ENCODE measurements at regions not wholly inside any gene's neighbourhood (a gene's known extent, or its start where the extent isn't known, plus 50 kb on each side); places are given as distances from the start of the nearest gene placed in this dataset.

GRCh38 chr7:27299861-27300260, 57.3 kb downstream of the EVX1 start:
- H3K4me3 ChIP-seq (ENCODE audit: insufficient read length, low read depth), result no peak overlapping the region
- DNase-seq (ENCODE audit: low read depth, low spot score), result no peak
- H3K27me3 ChIP-seq (ENCODE audit: insufficient read depth, insufficient read length), result no peaks in the 10 kb centered on the region
- no peaks in the 10 kb centered on the region for H3K9me3 ChIP-seq (ENCODE audit: insufficient read depth, low read length)
- no peaks in the 10 kb centered on the region for H3K4me1 ChIP-seq (ENCODE audit: insufficient read depth, insufficient read length)
- H3K9ac ChIP-seq (ENCODE audit: insufficient read length, low read depth), result no peak overlapping the region
- TF ChIP-seq YY1 (IDR thresholded peaks at IDR 0.05; ENCODE audit: insufficient read depth, insufficient read length), result no peak
- no peak for TF ChIP-seq ZNF274 (IDR thresholded peaks at IDR 0.05; ENCODE audit: low read depth, low read length)
- no peak for TF ChIP-seq SUZ12 (IDR thresholded peaks at IDR 0.05; ENCODE audit: extremely low read depth, insufficient read depth, insufficient read length)
- no peaks in the 10 kb centered on the region for H3K36me3 ChIP-seq (ENCODE audit: insufficient read depth, insufficient read length, low read length)

- Histone ChIP-seq H3K4me3 (ENCODE audit: insufficient read length, low read depth) (no peak overlapping the region), H3K4me1 (ENCODE audit: insufficient read depth, insufficient read length) (no peaks in the 10 kb centered on the region)
- no peak for TF ChIP-seq ZNF274 (IDR thresholded peaks at IDR 0.05; ENCODE audit: low read depth, low read length)
- TF ChIP-seq YY1 (IDR thresholded peaks at IDR 0.05; ENCODE audit: insufficient read depth, insufficient read length), result no peak
- no peak for TF ChIP-seq SUZ12 (IDR thresholded peaks at IDR 0.05; ENCODE audit: extremely low read depth, insufficient read depth, insufficient read length)
These were observed 57.8 kb downstream of the EVX1 start for GRCh38 chr7:27300421-27300820.

GRCh38 chr7:27302590-27302989, 60.0 kb downstream of the EVX1 start:
- Histone ChIP-seq H3K9ac (ENCODE audit: insufficient read length, low read depth) (no peak overlapping the region), H3K4me3 (ENCODE audit: insufficient read length, low read depth) (no peak overlapping the region), H3K36me3 (ENCODE audit: insufficient read depth, insufficient read length, low read length) (no peaks in the 10 kb centered on the region), H3K27me3 (ENCODE audit: insufficient read depth, insufficient read length) (no peaks in the 10 kb centered on the region), H3K9me3 (ENCODE audit: insufficient read depth, low read length) (no peaks in the 10 kb centered on the region), H3K4me1 (ENCODE audit: insufficient read depth, insufficient read length) (no peaks in the 10 kb centered on the region)
- no peak for TF ChIP-seq YY1 (IDR thresholded peaks at IDR 0.05; ENCODE audit: insufficient read depth, insufficient read length)
- TF ChIP-seq SUZ12 (IDR thresholded peaks at IDR 0.05; ENCODE audit: extremely low read depth, insufficient read depth, insufficient read length), result no peak
- TF ChIP-seq ZNF274 (IDR thresholded peaks at IDR 0.05; ENCODE audit: low read depth, low read length), result no peak
- DNase-seq (ENCODE audit: low read depth, low spot score), result no peak

More at GRCh38 chr7:27300421-27300820, 57.8 kb downstream of the EVX1 start:
- Histone ChIP-seq H3K27me3 (ENCODE audit: insufficient read depth, insufficient read length) (no peaks in the 10 kb centered on the region), H3K36me3 (ENCODE audit: insufficient read depth, insufficient read length, low read length) (no peaks in the 10 kb centered on the region), H3K9me3 (ENCODE audit: insufficient read depth, low read length) (no peaks in the 10 kb centered on the region), H3K9ac (ENCODE audit: insufficient read length, low read depth) (no peak overlapping the region)
- DNase-seq (ENCODE audit: low read depth, low spot score), result no peak

- Histone ChIP-seq H3K27me3 (ENCODE audit: insufficient read depth, insufficient read length) (no peaks in the 10 kb centered on the region), H3K9ac (ENCODE audit: insufficient read length, low read depth) (no peak overlapping the region), H3K4me3 (ENCODE audit: insufficient read length, low read depth) (no peak overlapping the region), H3K36me3 (ENCODE audit: insufficient read depth, insufficient read length, low read length) (no peaks in the 10 kb centered on the region), H3K4me1 (ENCODE audit: insufficient read depth, insufficient read length) (no peaks in the 10 kb centered on the region), H3K9me3 (ENCODE audit: insufficient read depth, low read length) (no peaks in the 10 kb centered on the region)
- no peak for DNase-seq (ENCODE audit: low read depth, low spot score)
- TF ChIP-seq SUZ12 (IDR thresholded peaks at IDR 0.05; ENCODE audit: extremely low read depth, insufficient read depth, insufficient read length), result no peak
- no peak for TF ChIP-seq YY1 (IDR thresholded peaks at IDR 0.05; ENCODE audit: insufficient read depth, insufficient read length)
- TF ChIP-seq ZNF274 (IDR thresholded peaks at IDR 0.05; ENCODE audit: low read depth, low read length), result no peak
These were observed 60.4 kb downstream of the EVX1 start for GRCh38 chr7:27303026-27303425.

- H3K9me3 ChIP-seq (ENCODE audit: insufficient read depth, low read length), result no peaks in the 10 kb centered on the region
- DNase-seq (ENCODE audit: low read depth, low spot score), result no peak
- H3K27me3 ChIP-seq (ENCODE audit: insufficient read depth, insufficient read length), result no peaks in the 10 kb centered on the region
- H3K4me1 ChIP-seq (ENCODE audit: insufficient read depth, insufficient read length), result no peaks in the 10 kb centered on the region
- H3K36me3 ChIP-seq (ENCODE audit: insufficient read depth, insufficient read length, low read length), result no peaks in the 10 kb centered on the region
- H3K9ac ChIP-seq (ENCODE audit: insufficient read length, low read depth), result no peak overlapping the region
- no peak overlapping the region for H3K4me3 ChIP-seq (ENCODE audit: insufficient read length, low read depth)
- TF ChIP-seq SUZ12 (IDR thresholded peaks at IDR 0.05; ENCODE audit: extremely low read depth, insufficient read depth, insufficient read length), result no peak
- TF ChIP-seq ZNF274 (IDR thresholded peaks at IDR 0.05; ENCODE audit: low read depth, low read length), result no peak
- no peak for TF ChIP-seq YY1 (IDR thresholded peaks at IDR 0.05; ENCODE audit: insufficient read depth, insufficient read length)
These were observed 63.3 kb downstream of the EVX1 start for GRCh38 chr7:27305854-27306253.

DNA sequence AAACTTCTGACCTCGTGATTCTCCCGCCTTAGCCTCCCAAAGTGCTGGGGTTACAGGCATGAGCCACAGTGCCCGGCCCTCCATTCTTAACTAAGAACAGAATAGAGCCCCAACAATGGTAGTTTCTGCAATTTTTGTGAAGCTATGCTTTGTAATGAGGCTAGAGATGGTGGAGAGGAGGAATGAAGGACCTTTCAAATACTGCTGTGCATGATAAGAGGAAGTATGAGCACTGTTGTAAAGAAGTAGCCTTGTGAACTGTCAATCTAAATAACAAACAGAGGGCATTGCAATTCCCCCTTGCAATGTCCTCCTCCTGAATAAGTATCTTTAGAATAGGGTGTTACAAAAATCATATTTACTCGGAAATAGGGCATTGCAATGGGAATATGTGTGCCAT, 70.2 kb downstream of the EVX1 start:
- peak; percentile 36 for DNase-seq (ENCODE audit: low read depth, low spot score)
- no peaks in the 10 kb centered on the region for H3K36me3 ChIP-seq (ENCODE audit: insufficient read depth, insufficient read length, low read length)
- no peaks in the 10 kb centered on the region for H3K4me1 ChIP-seq (ENCODE audit: insufficient read depth, insufficient read length)
- TF ChIP-seq YY1 (IDR thresholded peaks at IDR 0.05; ENCODE audit: insufficient read depth, insufficient read length) (no peak), SUZ12 (IDR thresholded peaks at IDR 0.05; ENCODE audit: extremely low read depth, insufficient read depth, insufficient read length) (no peak), ZNF274 (IDR thresholded peaks at IDR 0.05; ENCODE audit: low read depth, low read length) (no peak)
- H3K9me3 ChIP-seq (ENCODE audit: insufficient read depth, low read length), result no peaks in the 10 kb centered on the region
- H3K9ac ChIP-seq (ENCODE audit: insufficient read length, low read depth), result no peak overlapping the region
- H3K27me3 ChIP-seq (ENCODE audit: insufficient read depth, insufficient read length), result no peaks in the 10 kb centered on the region
- H3K4me3 ChIP-seq (ENCODE audit: insufficient read length, low read depth), result no peak overlapping the region

DNA sequence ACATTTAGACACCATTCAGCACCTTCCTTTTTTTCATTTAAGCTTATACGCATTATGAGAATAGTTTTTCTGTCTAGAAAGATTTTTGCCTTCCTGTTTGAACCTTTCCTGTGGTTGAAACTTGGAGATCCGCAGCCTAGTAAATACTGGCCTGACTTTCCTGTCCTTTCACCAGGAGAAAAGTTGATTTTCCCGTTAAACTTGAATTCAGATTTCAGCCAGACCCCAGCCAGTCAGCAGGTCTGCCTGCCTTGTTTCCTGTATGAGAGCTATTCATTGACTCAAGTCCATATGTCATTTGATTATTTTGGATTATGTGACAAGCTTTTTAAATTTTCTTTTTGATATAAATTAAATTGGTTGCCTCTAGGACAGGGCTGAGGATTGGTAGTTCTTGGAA, 71.5 kb downstream of the EVX1 start:
- H3K9me3 ChIP-seq (ENCODE audit: insufficient read depth, low read length), result peaks cover 4% of the 10 kb centered on the region; the same call in 1 of the 2 replicates
- DNase-seq (ENCODE audit: low read depth, low spot score), result no peak
- no peak overlapping the region for H3K4me3 ChIP-seq (ENCODE audit: insufficient read length, low read depth)
- H3K9ac ChIP-seq (ENCODE audit: insufficient read length, low read depth), result no peak overlapping the region
- H3K36me3 ChIP-seq (ENCODE audit: insufficient read depth, insufficient read length, low read length), result no peaks in the 10 kb centered on the region
- H3K27me3 ChIP-seq (ENCODE audit: insufficient read depth, insufficient read length), result no peaks in the 10 kb centered on the region
- no peaks in the 10 kb centered on the region for H3K4me1 ChIP-seq (ENCODE audit: insufficient read depth, insufficient read length)
- TF ChIP-seq SUZ12 (IDR thresholded peaks at IDR 0.05; ENCODE audit: extremely low read depth, insufficient read depth, insufficient read length), result no peak
- no peak for TF ChIP-seq YY1 (IDR thresholded peaks at IDR 0.05; ENCODE audit: insufficient read depth, insufficient read length)
- TF ChIP-seq ZNF274 (IDR thresholded peaks at IDR 0.05; ENCODE audit: low read depth, low read length), result no peak
